ENCODE measurements at regions not wholly inside any gene's neighbourhood (a gene's known extent, or its start where the extent isn't known, plus 50 kb on each side); places are given as distances from the start of the nearest gene placed in this dataset.

GRCh38 chr1:47537966-47538365, 100.1 kb downstream of the FOXD2 start:
- TF ChIP-seq, protein P1, sequence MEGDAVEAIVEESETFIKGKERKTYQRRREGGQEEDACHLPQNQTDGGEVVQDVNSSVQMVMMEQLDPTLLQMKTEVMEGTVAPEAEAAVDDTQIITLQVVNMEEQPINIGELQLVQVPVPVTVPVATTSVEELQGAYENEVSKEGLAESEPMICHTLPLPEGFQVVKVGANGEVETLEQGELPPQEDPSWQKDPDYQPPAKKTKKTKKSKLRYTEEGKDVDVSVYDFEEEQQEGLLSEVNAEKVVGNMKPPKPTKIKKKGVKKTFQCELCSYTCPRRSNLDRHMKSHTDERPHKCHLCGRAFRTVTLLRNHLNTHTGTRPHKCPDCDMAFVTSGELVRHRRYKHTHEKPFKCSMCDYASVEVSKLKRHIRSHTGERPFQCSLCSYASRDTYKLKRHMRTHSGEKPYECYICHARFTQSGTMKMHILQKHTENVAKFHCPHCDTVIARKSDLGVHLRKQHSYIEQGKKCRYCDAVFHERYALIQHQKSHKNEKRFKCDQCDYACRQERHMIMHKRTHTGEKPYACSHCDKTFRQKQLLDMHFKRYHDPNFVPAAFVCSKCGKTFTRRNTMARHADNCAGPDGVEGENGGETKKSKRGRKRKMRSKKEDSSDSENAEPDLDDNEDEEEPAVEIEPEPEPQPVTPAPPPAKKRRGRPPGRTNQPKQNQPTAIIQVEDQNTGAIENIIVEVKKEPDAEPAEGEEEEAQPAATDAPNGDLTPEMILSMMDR (conservative IDR thresholded peaks at IDR 0.05): no peak
- no peak for TF ChIP-seq EZH2 (IDR thresholded peaks at IDR 0.05; ENCODE audit: low read depth)
